Brain microvascular endothelial cell (primary cell): ENCODE measurements at regions not wholly inside any gene's neighbourhood (a gene's known extent, or its start where the extent isn't known, plus 50 kb on each side); places are given as distances from the start of the nearest gene placed in this dataset.
A peak's percentile ranks its signal among the peaks of the same experiment; 100 is the strongest.

Source experiments
- DNase-seq: peaks from one replicate; pipeline ENCODE4 v3.0.0-alpha.2; 2020
- H3K27ac ChIP-seq: fragments of 250-450 bp; sonication (Bioruptor Pico); 2 replicates; pipeline ENCODE4 v1.5.1; 2020; ENCODE audit warnings: mild to moderate bottlenecking, moderate library complexity
- H3K27me3 ChIP-seq: fragments of 250-450 bp; sonication (Bioruptor Pico); replicated peaks from 2 replicates; pipeline ENCODE4 v1.5.1; 2020; ENCODE audit warnings: mild to moderate bottlenecking
- H3K36me3 ChIP-seq: fragments of 250-450 bp; sonication (Bioruptor Pico); replicated peaks from 2 replicates; pipeline ENCODE4 v1.5.1; 2020; ENCODE audit warnings: mild to moderate bottlenecking
- H3K4me3 ChIP-seq: 2 replicates; pipeline ENCODE4 v1.5.1; 2011; ENCODE audit warnings: low read depth, mild to moderate bottlenecking, control low read depth, low read length, moderate library complexity
- CTCF ChIP-seq: IDR thresholded peaks from 2 replicates; pipeline ENCODE4 v1.5.1; 2011; ENCODE audit warnings: low read depth, mild to moderate bottlenecking, moderate library complexity, low read length, control low read depth, inconsistent platforms; ENCODE audit errors: missing control alignments
- in situ Hi-C: cut with HindIII; loops from 2 replicates; pipeline ENCODE4 v1.10.0; 2017; ENCODE audit warnings: low sequenced_read_pairs, low pct_ligation_motif_present

GRCh38 chr7:22639396-22639795 lies 87.6 kb upstream of the IL6 start:
- in situ Hi-C loops = no loop called here
- no peak for DNase-seq
- Histone ChIP-seq H3K4me3 (no peak overlapping the region), H3K27me3 (no peaks in the 10 kb centered on the region), H3K27ac (no peak overlapping the region), H3K36me3 (no peaks in the 10 kb centered on the region)
- TF ChIP-seq CTCF = no peak

GRCh38 chr7:22635349-22635748 lies 91.7 kb upstream of the IL6 start:
- Histone ChIP-seq H3K27ac (no peak overlapping the region), H3K36me3 (no peaks in the 10 kb centered on the region), H3K4me3 (no peak overlapping the region), H3K27me3 (no peaks in the 10 kb centered on the region)
- DNase-seq = no peak
- in situ Hi-C loops = no loop called here
- TF ChIP-seq CTCF = no peak

GRCh38 chr7:22633954-22634474 lies 93.0 kb upstream of the IL6 start:
- TF ChIP-seq CTCF = no peak
- in situ Hi-C loops = no loop called here
- no peak overlapping the region for H3K27ac ChIP-seq

GRCh38 chr7:22633286-22633953 lies 93.6 kb upstream of the IL6 start:
- no peak for DNase-seq
- H3K36me3 ChIP-seq = no peaks in the 10 kb centered on the region
- no peaks in the 10 kb centered on the region for H3K27me3 ChIP-seq
- in situ Hi-C loops = no loop called here
- no peak overlapping the region for H3K4me3 ChIP-seq
- no peak for TF ChIP-seq CTCF
- peak overlapping the region; percentile 35 for H3K27ac ChIP-seq

More at GRCh38 chr7:22633954-22634474, 93.0 kb upstream of the IL6 start:
- no peaks in the 10 kb centered on the region for H3K27me3 ChIP-seq
- H3K36me3 ChIP-seq = no peaks in the 10 kb centered on the region
- DNase-seq = no peak
- H3K4me3 ChIP-seq = no peak overlapping the region

GRCh38 chr7:22632674-22633073 lies 94.3 kb upstream of the IL6 start:
- no peak for TF ChIP-seq CTCF
- DNase-seq = peak; percentile 42
- H3K36me3 ChIP-seq = no peaks in the 10 kb centered on the region
- in situ Hi-C loops = no loop called here
- H3K27ac ChIP-seq = peak overlapping the region; percentile 47
- H3K4me3 ChIP-seq = no peak overlapping the region
- no peaks in the 10 kb centered on the region for H3K27me3 ChIP-seq

GRCh38 chr7:22631730-22632129 lies 95.3 kb upstream of the IL6 start:
- TF ChIP-seq CTCF = no peak
- in situ Hi-C loops = no loop called here

More at GRCh38 chr7:22631730-22632129, 95.3 kb upstream of the IL6 start:
- Histone ChIP-seq H3K4me3 (no peak overlapping the region), H3K27me3 (no peaks in the 10 kb centered on the region), H3K27ac (peak overlapping the region; percentile 47), H3K36me3 (no peaks in the 10 kb centered on the region)
- DNase-seq = no peak
